Kidney (tissue), 13 donors: ENCODE measurements at regions not wholly inside any gene's neighbourhood (a gene's known extent, or its start where the extent isn't known, plus 50 kb on each side); places are given as distances from the start of the nearest gene placed in this dataset.

Experiments
- DNase-seq, 5 donors: peaks; one replicate each; pipeline ENCODE4 v3.0.0-alpha.2; 2013 to 2020
- FAIRE-seq: peaks from 2 replicates; lab custom pipeline; 2012; peaks lifted over from hg19 to GRCh38; lab: Jason Lieb, UNC
- H3K27ac ChIP-seq, 2 donors: one replicate each; pipeline ENCODE4 v1.7.0; 2013; ENCODE audit warnings: low read depth in 2 of 2, low read length in 2 of 2, inconsistent platforms in 1 of 2
- H3K27me3 ChIP-seq: one replicate; pipeline ENCODE4 v1.7.1; 2013; ENCODE audit warnings: low read length, inconsistent platforms; ENCODE audit not compliant: control insufficient read depth, insufficient read depth
- H3K36me3 ChIP-seq, 3 donors: one replicate each; pipeline versions ENCODE4 v1.7.0 to v1.7.1; 2013; ENCODE audit warnings: low read length in 3 of 3, control low read depth in 1 of 3, inconsistent platforms in 1 of 3; ENCODE audit not compliant: insufficient read depth in 3 of 3, control insufficient read depth in 2 of 3
- H3K4me1 ChIP-seq, 3 donors: one replicate each; pipeline versions ENCODE4 v1.7.0 to v1.7.1; 2013; ENCODE audit warnings: low read length in 3 of 3, inconsistent platforms in 1 of 3, low read depth in 1 of 3; ENCODE audit not compliant: control insufficient read depth in 2 of 3, insufficient read depth in 2 of 3
- H3K4me3 ChIP-seq, 3 donors: one replicate each; pipeline versions ENCODE4 v1.7.0 to v1.8.1; 2013; ENCODE audit warnings: low read length in 3 of 3, control low read depth in 1 of 3, inconsistent platforms in 1 of 3
- H3K9ac ChIP-seq, 3 donors: one replicate each; pipeline versions ENCODE4 v1.7.0 to v1.7.1; 2013; ENCODE audit warnings: low read length in 3 of 3, control low read depth in 1 of 3, inconsistent platforms in 1 of 3
- H3K9me3 ChIP-seq, 3 donors: one replicate each; pipeline versions ENCODE4 v1.7.0 to v1.7.1; 2013; ENCODE audit warnings: low read length in 3 of 3, control low read depth in 1 of 3, inconsistent platforms in 1 of 3; ENCODE audit not compliant: control insufficient read depth in 2 of 3, insufficient read depth in 1 of 3
- intact Hi-C: fragments of 100-400 bp; cut with DNase I; formaldehyde crosslinking; loops from one replicate; pipeline ENCODE4 v1.11.1; 2022
- TF ChIP-seq, protein P1 (sequence below): IDR thresholded peaks from 3 replicates; pipeline ENCODE4 v1.5.1; 2012; ENCODE audit warnings: mild to moderate bottlenecking, moderate library complexity, borderline replicate concordance; ENCODE audit not compliant: insufficient read depth; ENCODE audit errors: extremely low read depth
- donor health status: control.
- donor health status: control.
- donor health status: control.
- donor health status: control.
- donor health status: control.
- donor health status: DM: yes; HTN: yes; CAD: no.
- donor health status: Normal renal cell carcinoma (clear cell type).

DNA sequence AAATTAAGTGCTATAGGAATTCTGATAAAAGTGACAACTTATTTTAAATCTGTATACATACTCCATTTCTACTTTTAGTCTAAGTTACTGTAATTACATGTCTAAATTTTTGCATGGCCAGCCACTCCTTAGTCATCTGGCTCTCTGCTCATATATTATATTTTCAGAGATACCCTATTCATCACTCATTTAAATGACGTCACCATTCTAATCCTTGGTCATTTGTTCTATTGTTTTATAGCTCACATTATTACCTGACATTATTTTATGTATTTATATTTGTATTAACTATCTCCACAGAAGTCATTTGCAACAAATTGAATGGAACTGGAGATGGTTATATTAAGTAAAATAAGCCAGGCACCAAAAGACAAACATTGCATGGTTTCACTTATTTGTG lies 179.6 kb upstream of the CXorf51A start:
- DNase-seq = no peak
- H3K27ac ChIP-seq = no peak overlapping the region
- H3K9ac ChIP-seq = no peak overlapping the region
- H3K4me1 ChIP-seq = no peaks in the 10 kb centered on the region
- TF ChIP-seq, protein P1, sequence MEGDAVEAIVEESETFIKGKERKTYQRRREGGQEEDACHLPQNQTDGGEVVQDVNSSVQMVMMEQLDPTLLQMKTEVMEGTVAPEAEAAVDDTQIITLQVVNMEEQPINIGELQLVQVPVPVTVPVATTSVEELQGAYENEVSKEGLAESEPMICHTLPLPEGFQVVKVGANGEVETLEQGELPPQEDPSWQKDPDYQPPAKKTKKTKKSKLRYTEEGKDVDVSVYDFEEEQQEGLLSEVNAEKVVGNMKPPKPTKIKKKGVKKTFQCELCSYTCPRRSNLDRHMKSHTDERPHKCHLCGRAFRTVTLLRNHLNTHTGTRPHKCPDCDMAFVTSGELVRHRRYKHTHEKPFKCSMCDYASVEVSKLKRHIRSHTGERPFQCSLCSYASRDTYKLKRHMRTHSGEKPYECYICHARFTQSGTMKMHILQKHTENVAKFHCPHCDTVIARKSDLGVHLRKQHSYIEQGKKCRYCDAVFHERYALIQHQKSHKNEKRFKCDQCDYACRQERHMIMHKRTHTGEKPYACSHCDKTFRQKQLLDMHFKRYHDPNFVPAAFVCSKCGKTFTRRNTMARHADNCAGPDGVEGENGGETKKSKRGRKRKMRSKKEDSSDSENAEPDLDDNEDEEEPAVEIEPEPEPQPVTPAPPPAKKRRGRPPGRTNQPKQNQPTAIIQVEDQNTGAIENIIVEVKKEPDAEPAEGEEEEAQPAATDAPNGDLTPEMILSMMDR = no peak
- no peak overlapping the region for H3K4me3 ChIP-seq
- no peaks in the 10 kb centered on the region for H3K9me3 ChIP-seq
- no peak for FAIRE-seq
- H3K27me3 ChIP-seq = no peaks in the 10 kb centered on the region
- intact Hi-C loops = no loop called here
- no peaks in the 10 kb centered on the region for H3K36me3 ChIP-seq

- H3K4me3 ChIP-seq = no peak overlapping the region
- no peak overlapping the region for H3K9ac ChIP-seq
- intact Hi-C loops = no loop called here
- no peak overlapping the region for H3K27ac ChIP-seq
- DNase-seq (peak in 1 of 5 donors; percentile 27), FAIRE-seq (no peak)
- H3K36me3 ChIP-seq = no peaks in the 10 kb centered on the region
- TF ChIP-seq, protein P1 = no peak
- no peaks in the 10 kb centered on the region for H3K9me3 ChIP-seq
- no peaks in the 10 kb centered on the region for H3K27me3 ChIP-seq
- no peaks in the 10 kb centered on the region for H3K4me1 ChIP-seq
Observed at GRCh38 chrX:146973283-146973682, 158.7 kb upstream of the CXorf51A start.

DNA sequence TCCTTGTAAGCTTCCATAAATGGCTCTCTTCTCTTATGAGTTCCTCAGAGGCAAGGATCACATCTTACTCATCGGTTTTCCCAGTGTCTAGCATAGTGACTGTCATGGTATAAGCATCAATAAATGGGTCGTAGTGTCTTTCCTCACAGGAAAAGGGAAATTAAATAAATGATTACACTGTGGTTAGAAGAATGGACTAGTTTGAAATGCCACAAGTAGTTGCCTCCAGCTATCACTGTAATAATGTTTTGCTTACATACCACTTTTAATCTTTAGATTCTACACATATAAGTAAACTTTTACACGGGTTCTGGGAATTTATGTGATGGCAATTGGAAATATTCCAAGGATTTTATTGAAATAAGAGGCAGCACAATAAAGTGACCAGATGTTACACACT lies 152.8 kb upstream of the CXorf51A start:
- no peaks in the 10 kb centered on the region for H3K27me3 ChIP-seq
- FAIRE-seq (no peak), DNase-seq (no peak)
- no peak overlapping the region for H3K9ac ChIP-seq
- intact Hi-C loops = no loop called here
- no peak overlapping the region for H3K4me3 ChIP-seq
- H3K4me1 ChIP-seq = no peaks in the 10 kb centered on the region
- no peak overlapping the region for H3K27ac ChIP-seq
- TF ChIP-seq, protein P1 = no peak
- H3K9me3 ChIP-seq = no peaks in the 10 kb centered on the region
- no peaks in the 10 kb centered on the region for H3K36me3 ChIP-seq

DNA sequence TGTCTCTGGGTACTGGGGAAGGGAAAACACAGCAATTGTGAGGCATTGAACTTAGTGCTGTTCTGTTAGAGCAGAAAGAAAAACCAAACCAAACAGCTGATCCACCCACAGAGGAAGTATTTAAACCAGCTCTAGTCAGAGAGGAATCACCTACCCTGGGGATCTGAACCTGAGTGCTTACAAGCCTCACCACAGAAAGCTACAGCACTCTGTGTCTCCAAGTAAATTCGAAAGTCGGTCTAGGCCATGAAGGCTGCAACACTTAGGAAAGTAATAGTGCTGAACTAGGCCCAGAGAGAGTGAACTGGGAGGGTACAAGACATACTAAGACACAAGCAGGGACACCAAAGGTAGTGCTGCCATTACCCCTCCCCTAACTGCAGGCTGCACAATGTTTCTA lies 142.2 kb upstream of the CXorf51A start:
- intact Hi-C loops = no loop called here
- no peak for FAIRE-seq
- H3K4me1 ChIP-seq = no peaks in the 10 kb centered on the region
- no peak overlapping the region for H3K4me3 ChIP-seq
- no peaks in the 10 kb centered on the region for H3K27me3 ChIP-seq
- H3K9ac ChIP-seq = no peak overlapping the region
- H3K36me3 ChIP-seq = no peaks in the 10 kb centered on the region
- DNase-seq = no peak
- no peak overlapping the region for H3K27ac ChIP-seq
- TF ChIP-seq, protein P1 = no peak
- H3K9me3 ChIP-seq = no peaks in the 10 kb centered on the region
